Activated CD8-positive, alpha-beta memory T cell treated with anti-CD3 and anti-CD28 coated beads, Interleukin-2, amount 50 U/mL, for 48 hours (primary cell): ENCODE measurements at regions not wholly inside any gene's neighbourhood (a gene's known extent, or its start where the extent isn't known, plus 50 kb on each side); places are given as distances from the start of the nearest gene placed in this dataset.

Source experiments
- DNase-seq: peaks from one replicate; pipeline ENCODE4 v3.0.0-alpha.2; 2020

GRCh38 chr2:204049635-204050034 lies 113.1 kb downstream of the ICOS start:
- no peak for DNase-seq

GRCh38 chr2:204050681-204051080 lies 114.1 kb downstream of the ICOS start:
- no peak for DNase-seq

- DNase-seq = no peak
These were observed 114.9 kb downstream of the ICOS start for GRCh38 chr2:204051476-204051875.

GRCh38 chr2:204051984-204052556 lies 115.5 kb downstream of the ICOS start:
- DNase-seq = no peak

GRCh38 chr2:204059016-204059415 lies 122.5 kb downstream of the ICOS start:
- DNase-seq = no peak

- DNase-seq = no peak
These were observed 124.3 kb downstream of the ICOS start for GRCh38 chr2:204060841-204061240.

GRCh38 chr2:204061241-204061640 lies 124.7 kb downstream of the ICOS start:
- no peak for DNase-seq

GRCh38 chr2:204064119-204064518 lies 127.6 kb downstream of the ICOS start:
- DNase-seq = no peak

GRCh38 chr2:204065566-204065965 lies 129.0 kb downstream of the ICOS start:
- DNase-seq = no peak

GRCh38 chr2:204066051-204066450 lies 129.5 kb downstream of the ICOS start:
- DNase-seq = no peak

GRCh38 chr2:204069804-204070203 lies 133.2 kb downstream of the ICOS start:
- no peak for DNase-seq

GRCh38 chr2:204072443-204073324 lies 136.1 kb downstream of the ICOS start:
- DNase-seq = peak; percentile 91

GRCh38 chr2:204074456-204074855 lies 137.9 kb downstream of the ICOS start:
- DNase-seq = no peak

GRCh38 chr2:204078003-204078698 lies 141.6 kb downstream of the ICOS start:
- no peak for DNase-seq

- no peak for DNase-seq
These were observed 145.2 kb downstream of the ICOS start for GRCh38 chr2:204081487-204082425.

- no peak for DNase-seq
These were observed 149.6 kb downstream of the ICOS start for GRCh38 chr2:204086167-204086566.

GRCh38 chr2:204089105-204089504 lies 152.5 kb downstream of the ICOS start:
- no peak for DNase-seq

- DNase-seq = no peak
These were observed 153.0 kb downstream of the ICOS start for GRCh38 chr2:204089574-204089973.

- DNase-seq = no peak
These were observed 153.5 kb downstream of the ICOS start for GRCh38 chr2:204090021-204090420.

- no peak for DNase-seq
These were observed 168.2 kb downstream of the ICOS start for GRCh38 chr2:204104811-204105210.

- DNase-seq = no peak
These were observed 171.8 kb downstream of the ICOS start for GRCh38 chr2:204108330-204108751.

GRCh38 chr2:204108781-204109295 lies 172.3 kb downstream of the ICOS start:
- no peak for DNase-seq
